ENCODE measurements at regions not wholly inside any gene's neighbourhood (a gene's known extent, or its start where the extent isn't known, plus 50 kb on each side); places are given as distances from the start of the nearest gene placed in this dataset.

GRCh38 chr11:131154351-131154750 lies 216.1 kb upstream of the NTM start:
- no peak for ATAC-seq (ENCODE audit: insufficient read depth, low read depth)
- peaks cover 5% of the 10 kb centered on the region for H3K27me3 ChIP-seq (ENCODE audit: insufficient read depth, low read length, poor library complexity)
- TF ChIP-seq EZH2 (IDR thresholded peaks at IDR 0.05; ENCODE audit: borderline replicate concordance, low read depth, low read length, severe bottlenecking) (no peak), CTCF (IDR thresholded peaks at IDR 0.05; ENCODE audit: borderline replicate concordance, extremely low read depth, low read length, poor library complexity, severe bottlenecking) (no peak)

GRCh38 chr11:131157678-131158077 lies 212.7 kb upstream of the NTM start:
- Histone ChIP-seq H3K4me2 (ENCODE audit: insufficient read depth, low read length) (no peak overlapping the region), H3K4me1 (ENCODE audit: insufficient read depth, low read length) (no peaks in the 10 kb centered on the region), H3K4me3 (ENCODE audit: low read depth in 1 of 2, low read length in 2 of 2) (no peak overlapping the region), H2AFZ (ENCODE audit: low read depth, low read length) (no peak overlapping the region), H3K27ac (ENCODE audit: low read length) (no peak overlapping the region), H3K79me2 (ENCODE audit: insufficient read depth, low read length) (no peaks in the 10 kb centered on the region), H3K27me3 (ENCODE audit: insufficient read depth, low read length, poor library complexity) (peaks cover 5% of the 10 kb centered on the region), H3K9me3 (ENCODE audit: insufficient read depth, low read length, severe bottlenecking) (no peaks in the 10 kb centered on the region), H3K9ac (ENCODE audit: low read depth, low read length) (no peak overlapping the region), H3K36me3 (ENCODE audit: insufficient read depth, low read length) (no peaks in the 10 kb centered on the region), H4K20me1 (ENCODE audit: insufficient read depth, low read length) (no peaks in the 10 kb centered on the region)
- ATAC-seq (ENCODE audit: insufficient read depth, low read depth) (no peak), DNase-seq (no peak)
- TF ChIP-seq EZH2 (IDR thresholded peaks at IDR 0.05; ENCODE audit: borderline replicate concordance, low read depth, low read length, severe bottlenecking) = no peak
- TF ChIP-seq CTCF (IDR thresholded peaks at IDR 0.05; ENCODE audit: borderline replicate concordance, extremely low read depth, low read length, poor library complexity, severe bottlenecking) = no peak

More at GRCh38 chr11:131154351-131154750, 216.1 kb upstream of the NTM start:
- H4K20me1 ChIP-seq (ENCODE audit: insufficient read depth, low read length) = no peaks in the 10 kb centered on the region
- H3K27ac ChIP-seq (ENCODE audit: low read length) = no peak overlapping the region
- H2AFZ ChIP-seq (ENCODE audit: low read depth, low read length) = no peak overlapping the region
- no peaks in the 10 kb centered on the region for H3K79me2 ChIP-seq (ENCODE audit: insufficient read depth, low read length)
- H3K4me2 ChIP-seq (ENCODE audit: insufficient read depth, low read length) = no peak overlapping the region
- H3K9me3 ChIP-seq (ENCODE audit: insufficient read depth, low read length, severe bottlenecking) = no peaks in the 10 kb centered on the region
- H3K36me3 ChIP-seq (ENCODE audit: insufficient read depth, low read length) = no peaks in the 10 kb centered on the region
- no peak overlapping the region for H3K4me3 ChIP-seq (ENCODE audit: low read depth in 1 of 2, low read length in 2 of 2)
- DNase-seq = no peak
- no peaks in the 10 kb centered on the region for H3K4me1 ChIP-seq (ENCODE audit: insufficient read depth, low read length)
- H3K9ac ChIP-seq (ENCODE audit: low read depth, low read length) = no peak overlapping the region

- Histone ChIP-seq H2AFZ (ENCODE audit: low read depth, low read length) (no peak overlapping the region), H3K4me1 (ENCODE audit: insufficient read depth, low read length) (no peaks in the 10 kb centered on the region), H3K27ac (ENCODE audit: low read length) (no peak overlapping the region)
Observed at GRCh38 chr11:131160846-131161245, 209.6 kb upstream of the NTM start.

More at GRCh38 chr11:131160846-131161245, 209.6 kb upstream of the NTM start:
- no peaks in the 10 kb centered on the region for H3K9me3 ChIP-seq (ENCODE audit: insufficient read depth, low read length, severe bottlenecking)
- no peaks in the 10 kb centered on the region for H3K36me3 ChIP-seq (ENCODE audit: insufficient read depth, low read length)
- TF ChIP-seq EZH2 (IDR thresholded peaks at IDR 0.05; ENCODE audit: borderline replicate concordance, low read depth, low read length, severe bottlenecking) = no peak
- TF ChIP-seq CTCF (IDR thresholded peaks at IDR 0.05; ENCODE audit: borderline replicate concordance, extremely low read depth, low read length, poor library complexity, severe bottlenecking) = no peak
- no peaks in the 10 kb centered on the region for H3K79me2 ChIP-seq (ENCODE audit: insufficient read depth, low read length)
- no peak overlapping the region for H3K4me2 ChIP-seq (ENCODE audit: insufficient read depth, low read length)
- no peaks in the 10 kb centered on the region for H4K20me1 ChIP-seq (ENCODE audit: insufficient read depth, low read length)
- no peak overlapping the region for H3K4me3 ChIP-seq (ENCODE audit: low read depth in 1 of 2, low read length in 2 of 2)
- DNase-seq (no peak), ATAC-seq (ENCODE audit: insufficient read depth, low read depth) (no peak)
- H3K9ac ChIP-seq (ENCODE audit: low read depth, low read length) = no peak overlapping the region
- peaks cover 14% of the 10 kb centered on the region for H3K27me3 ChIP-seq (ENCODE audit: insufficient read depth, low read length, poor library complexity)
